Stimulated activated CD4-positive, alpha-beta T cell treated with anti-CD3 and anti-CD28 coated beads, Interleukin-12 subunit alpha, Interleukin-12 subunit beta, amount 100 ng/mL, for 4 hours (primary cell): ENCODE measurements at regions not wholly inside any gene's neighbourhood (a gene's known extent, or its start where the extent isn't known, plus 50 kb on each side); places are given as distances from the start of the nearest gene placed in this dataset.
A peak's percentile ranks its signal among the peaks of the same experiment; 100 is the strongest.

Experiments used
- DNase-seq: peaks from one replicate; pipeline ENCODE4 v3.0.0-alpha.2; 2020

- DNase-seq = no peak
Observed at GRCh38 chrX:39875834-39876628, 221.7 kb downstream of the BCOR start.

- no peak for DNase-seq
Observed at GRCh38 chrX:39877905-39878304, 219.9 kb downstream of the BCOR start.

GRCh38 chrX:39883666-39884065, 214.1 kb downstream of the BCOR start:
- DNase-seq = peak; percentile 24

- DNase-seq = no peak
Observed at GRCh38 chrX:39886282-39886681, 211.5 kb downstream of the BCOR start.

- no peak for DNase-seq
Observed at GRCh38 chrX:39888730-39889129, 209.0 kb downstream of the BCOR start.

GRCh38 chrX:39889704-39890103, 208.1 kb downstream of the BCOR start:
- no peak for DNase-seq

GRCh38 chrX:39890807-39891206, 207.0 kb downstream of the BCOR start:
- DNase-seq = no peak

- no peak for DNase-seq
Observed at GRCh38 chrX:39891781-39892180, 206.0 kb downstream of the BCOR start.

- no peak for DNase-seq
Observed at GRCh38 chrX:39893417-39894338, 204.1 kb downstream of the BCOR start.

GRCh38 chrX:39894683-39895082, 203.1 kb downstream of the BCOR start:
- no peak for DNase-seq

GRCh38 chrX:39895218-39896110, 202.3 kb downstream of the BCOR start:
- DNase-seq = no peak

GRCh38 chrX:39896951-39897740, 200.6 kb downstream of the BCOR start:
- DNase-seq = no peak

- no peak for DNase-seq
Observed at GRCh38 chrX:39897741-39898097, 200.0 kb downstream of the BCOR start.

GRCh38 chrX:39898147-39898546, 199.6 kb downstream of the BCOR start:
- no peak for DNase-seq

GRCh38 chrX:39899059-39899458, 198.7 kb downstream of the BCOR start:
- DNase-seq = no peak

GRCh38 chrX:39899856-39900776, 197.6 kb downstream of the BCOR start:
- DNase-seq = no peak

GRCh38 chrX:39900777-39901170, 197.0 kb downstream of the BCOR start:
- DNase-seq = no peak

GRCh38 chrX:39903343-39903742, 194.4 kb downstream of the BCOR start:
- no peak for DNase-seq

GRCh38 chrX:39903937-39904336, 193.8 kb downstream of the BCOR start:
- no peak for DNase-seq

- DNase-seq = no peak
Observed at GRCh38 chrX:39904816-39905537, 192.8 kb downstream of the BCOR start.
